NCI-H460 (cell line): ENCODE measurements at regions not wholly inside any gene's neighbourhood (a gene's known extent, or its start where the extent isn't known, plus 50 kb on each side); places are given as distances from the start of the nearest gene placed in this dataset.

ENCODE experiments used
- DNase-seq: peaks from one replicate; pipeline ENCODE4 v3.0.0-alpha.2; 2016; ENCODE audit warnings: low read depth; ENCODE audit errors: extremely low read depth

DNA sequence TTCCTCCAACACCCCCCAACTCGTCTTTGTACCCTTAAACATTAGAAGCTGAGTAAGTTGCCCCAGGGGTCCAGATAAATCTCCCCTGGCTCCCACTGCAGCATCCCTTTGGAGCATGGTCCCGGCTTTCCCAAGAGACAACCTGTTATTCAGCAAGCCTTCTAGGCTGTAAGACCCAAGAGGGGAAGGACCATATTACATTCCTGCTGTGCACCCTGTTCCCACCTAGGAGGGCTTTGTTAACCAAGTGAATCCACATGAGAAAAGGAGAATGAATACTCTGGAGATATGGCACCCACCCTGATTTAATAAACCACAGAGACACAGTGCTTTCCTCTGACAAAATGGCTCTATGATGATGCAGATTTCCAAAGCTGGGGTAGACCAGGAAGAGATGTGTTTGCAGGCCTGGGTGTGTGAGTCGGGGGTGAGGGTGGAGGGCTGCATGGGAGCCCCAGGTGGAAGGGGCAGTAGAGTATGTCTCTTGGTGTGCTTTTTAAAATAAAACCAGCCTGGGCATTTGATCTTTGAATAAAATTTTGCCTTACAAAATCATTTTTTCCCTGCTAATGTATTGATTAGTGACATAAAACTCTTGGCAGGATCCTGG is 325.2 kb downstream of the DRD1 start:
- DNase-seq = no peak

DNA sequence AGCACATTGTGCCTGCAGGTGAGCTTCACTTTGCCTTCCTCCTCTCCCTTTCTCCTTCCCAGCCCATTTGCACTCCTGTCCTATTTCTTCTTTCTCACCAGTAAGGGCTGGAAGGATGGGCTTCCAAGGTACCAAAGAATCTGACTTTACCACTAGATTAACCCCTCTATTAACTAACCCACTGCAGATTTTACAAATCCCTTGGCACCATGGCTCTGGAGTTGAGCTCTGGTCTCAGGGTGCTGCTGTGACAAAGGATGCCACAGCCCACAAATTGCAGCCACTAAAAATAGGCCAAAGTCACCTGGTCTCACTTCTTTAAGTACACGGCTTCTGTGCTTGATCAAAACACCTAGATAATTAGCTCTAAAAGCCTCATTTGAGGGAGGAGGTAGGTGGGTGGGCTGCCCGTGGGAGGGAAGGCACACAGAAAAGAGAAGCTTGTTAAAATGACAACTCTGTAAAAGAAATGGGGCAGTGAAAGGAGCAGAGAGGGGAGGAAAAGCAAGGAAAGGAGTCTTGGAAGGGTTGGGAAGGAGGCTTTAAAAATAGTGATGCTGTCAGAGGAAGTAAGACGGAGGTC is 327.4 kb downstream of the DRD1 start:
- DNase-seq = no peak

GRCh38 chr5:175115831-175116230 is 328.2 kb downstream of the DRD1 start:
- DNase-seq = no peak

DNA sequence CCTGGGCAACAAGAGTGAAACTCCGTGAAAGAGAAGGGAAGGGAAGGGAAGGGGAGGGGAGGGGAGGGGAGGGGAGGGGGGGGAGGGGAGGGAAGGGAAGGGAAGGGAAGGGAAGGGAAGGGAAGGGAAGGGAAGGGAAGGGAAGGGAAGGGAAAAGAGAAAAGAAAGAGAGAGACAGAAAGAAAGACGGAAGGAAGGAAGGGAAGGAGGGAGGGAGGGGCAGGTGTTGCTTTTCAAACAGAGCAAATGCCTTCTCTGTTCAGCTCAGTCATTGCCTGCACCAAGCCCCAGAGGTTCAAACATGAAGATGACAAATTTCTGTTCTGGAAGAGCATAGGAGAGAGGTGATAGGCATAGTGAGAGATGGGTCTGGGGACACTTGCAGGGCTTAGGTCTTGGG is 330.0 kb downstream of the DRD1 start:
- no peak for DNase-seq

DNA sequence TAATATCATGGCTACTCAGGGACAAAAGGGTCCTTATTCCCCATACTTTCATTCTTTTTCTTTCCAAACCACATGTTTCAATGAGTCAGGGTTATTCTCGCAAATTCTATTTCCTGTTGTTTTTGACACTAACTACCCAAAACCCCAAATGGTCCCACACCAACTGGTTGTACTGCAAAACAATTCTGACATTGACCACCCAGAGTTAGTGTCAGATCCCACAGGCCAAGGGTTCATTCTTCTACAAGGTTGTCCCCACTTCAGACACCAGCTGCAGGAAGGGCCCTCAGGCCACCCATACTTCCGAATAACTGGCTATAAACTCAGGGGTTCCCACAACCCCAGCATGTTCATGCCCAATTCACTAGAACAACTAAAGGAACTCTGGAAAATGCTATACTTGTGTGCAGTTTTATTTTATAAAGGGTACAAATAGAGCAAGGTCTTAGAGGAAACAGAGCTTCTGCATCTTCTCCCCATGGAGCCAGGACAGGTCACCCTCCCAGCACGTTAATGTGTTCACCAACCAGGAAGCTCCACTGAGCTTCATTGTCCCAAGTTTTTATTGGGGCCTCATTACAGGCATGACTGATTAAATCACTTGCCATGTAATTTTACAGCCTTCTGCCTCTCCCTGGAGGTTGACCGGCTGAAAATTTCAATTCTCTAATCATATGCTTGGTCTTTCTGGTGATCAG is 334.8 kb downstream of the DRD1 start:
- DNase-seq = no peak

- DNase-seq = no peak
These were observed 336.1 kb downstream of the DRD1 start for GRCh38 chr5:175107865-175108264.

- DNase-seq = no peak
These were observed 336.9 kb downstream of the DRD1 start for GRCh38 chr5:175107028-175107588.

DNA sequence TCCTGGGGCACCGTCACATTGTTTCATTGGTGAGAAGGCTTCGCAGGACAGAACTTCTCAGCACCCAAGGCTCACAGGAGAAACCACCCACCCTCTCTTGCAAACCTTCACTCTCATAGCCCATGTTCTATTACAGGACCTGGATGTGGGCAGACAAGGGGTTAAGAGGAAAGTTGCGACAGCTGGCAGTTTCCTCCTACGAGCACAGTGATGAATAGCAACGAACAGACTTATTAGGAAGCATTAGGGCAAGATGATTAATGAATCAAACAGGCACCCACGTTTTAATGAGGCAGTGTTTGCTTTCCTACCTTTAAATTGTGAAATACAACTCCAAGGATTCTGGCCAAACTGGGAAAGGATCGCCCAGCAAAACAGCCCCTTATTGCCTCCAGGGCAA is 339.3 kb downstream of the DRD1 start:
- DNase-seq = no peak

- DNase-seq = no peak
These were observed 340.2 kb downstream of the DRD1 start for GRCh38 chr5:175103746-175104145.

- no peak for DNase-seq
These were observed 341.3 kb downstream of the DRD1 start for GRCh38 chr5:175102717-175103116.

DNA sequence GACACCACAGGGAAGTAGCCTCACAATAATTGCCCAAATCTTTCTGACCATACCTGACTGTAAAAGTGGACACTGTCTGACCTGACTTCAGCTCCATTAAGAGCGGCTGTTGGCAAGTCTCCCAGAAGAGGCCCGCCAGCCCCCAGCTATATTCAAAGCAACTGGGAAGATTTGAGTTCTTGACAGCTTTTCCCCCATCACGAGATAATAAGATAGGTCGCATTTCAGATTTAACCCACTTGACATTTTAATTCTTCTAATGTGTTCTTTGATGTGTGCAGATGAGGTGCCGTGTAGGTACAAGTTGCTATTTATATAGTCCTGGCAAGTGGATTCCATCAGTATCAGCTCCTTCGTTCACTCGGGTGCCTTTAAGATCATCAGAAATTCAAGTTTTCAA is 345.7 kb downstream of the DRD1 start:
- no peak for DNase-seq

DNA sequence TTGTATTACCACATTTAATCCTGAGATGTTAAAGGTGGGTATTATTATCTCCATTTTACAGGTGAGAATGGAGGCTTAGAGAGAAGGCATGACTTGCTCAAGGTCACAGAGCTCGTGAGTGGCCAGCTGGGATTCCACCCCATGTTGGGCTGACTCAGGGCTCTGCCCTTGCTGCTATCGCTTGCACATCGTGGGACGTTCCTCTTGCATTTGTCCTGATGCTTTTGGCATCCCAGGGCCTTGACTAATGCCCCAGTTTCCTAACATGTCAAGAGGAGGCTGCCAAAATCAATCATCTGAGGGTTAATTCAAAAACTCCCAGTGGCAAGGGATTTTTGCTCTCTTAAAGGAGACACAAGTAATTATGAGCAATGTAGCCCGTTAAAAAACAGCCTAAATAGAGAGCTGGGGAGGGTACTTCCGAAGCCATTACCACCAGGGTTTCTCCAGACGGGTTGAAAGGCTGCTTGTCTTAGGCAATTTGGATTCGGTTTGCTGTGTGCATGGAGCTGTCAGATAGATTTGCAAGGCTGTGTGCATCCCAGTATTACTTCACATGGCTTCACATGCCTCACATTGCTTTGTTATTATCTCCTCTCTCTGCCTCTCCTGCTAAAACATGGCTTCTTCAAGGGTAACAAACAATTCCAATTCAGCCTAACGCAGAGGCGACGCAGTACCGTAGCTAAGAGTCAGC is 347.4 kb downstream of the DRD1 start:
- no peak for DNase-seq

DNA sequence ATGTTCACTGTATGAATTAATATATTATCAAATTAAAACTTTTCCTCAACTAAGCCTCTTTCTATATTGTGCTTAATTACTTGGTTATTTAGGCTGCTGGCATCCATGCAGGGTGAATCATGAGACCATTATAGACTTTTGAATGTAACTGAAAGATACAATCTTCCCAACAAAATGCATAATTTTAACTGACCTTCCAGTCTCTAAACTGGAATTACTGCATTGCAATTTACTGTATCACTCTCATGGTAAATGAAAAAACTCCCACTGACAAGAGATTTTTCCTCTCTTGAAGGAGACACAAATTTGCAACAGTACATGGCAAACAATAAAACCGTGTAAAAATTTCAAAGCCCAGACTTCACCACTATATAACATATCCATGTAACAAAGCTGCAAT is 349.5 kb downstream of the DRD1 start:
- DNase-seq = no peak

GRCh38 chr5:175092691-175093090 is 351.3 kb downstream of the DRD1 start:
- no peak for DNase-seq

GRCh38 chr5:175088963-175089362 is 355.0 kb downstream of the DRD1 start:
- no peak for DNase-seq

- no peak for DNase-seq
These were observed 358.6 kb downstream of the MSX2 start for GRCh38 chr5:175082866-175083590.

GRCh38 chr5:175082346-175082745 is 358.0 kb downstream of the MSX2 start:
- no peak for DNase-seq

- DNase-seq = no peak
These were observed 355.3 kb downstream of the MSX2 start for GRCh38 chr5:175079707-175080106.

GRCh38 chr5:175070283-175070682 is 345.9 kb downstream of the MSX2 start:
- DNase-seq = no peak

DNA sequence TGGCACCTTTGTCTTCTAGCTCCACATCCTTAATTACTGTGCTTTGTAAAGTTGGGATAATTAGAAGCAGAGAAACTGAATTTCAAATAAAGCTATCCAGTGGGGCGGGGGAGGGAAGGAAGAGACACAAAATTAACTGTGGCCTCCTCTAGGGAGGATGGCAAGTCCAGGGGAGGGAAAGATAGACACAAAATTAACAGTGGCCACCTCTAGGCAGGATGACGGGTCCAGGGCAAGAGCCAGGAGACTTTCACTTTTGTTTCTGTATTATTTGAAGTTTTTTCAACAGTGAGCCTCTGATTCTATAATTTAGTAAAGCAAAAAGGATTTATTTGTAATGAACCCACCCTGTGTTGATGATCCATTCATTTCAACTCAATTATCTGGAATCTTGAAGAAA is 335.9 kb downstream of the MSX2 start:
- DNase-seq = no peak

GRCh38 chr5:175059687-175060211 is 335.4 kb downstream of the MSX2 start:
- no peak for DNase-seq
